WTC11 (cell line): ENCODE measurements at regions not wholly inside any gene's neighbourhood (a gene's known extent, or its start where the extent isn't known, plus 50 kb on each side); places are given as distances from the start of the nearest gene placed in this dataset.

Source experiments
- ATAC-seq: fragments of 200-7000 bp; cut with Tn5 transposase; 2 replicates; pipeline ENCODE4 v1.10.0; 2021; ENCODE audit warnings: mild to moderate bottlenecking, moderate library complexity
- CTCF ChIA-PET: fragments of 300-600 bp; sonication (Branson Sonifier 250); formaldehyde crosslinking; loops from one replicate; lab custom pipeline; 2021; ENCODE audit warnings: antibody characterized with exemption; lab: Charles Lee
- POLR2A ChIA-PET: fragments of 350-600 bp; sonication (Branson Sonifier 250); formaldehyde crosslinking; loops from one replicate; lab custom pipeline; 2021; ENCODE audit warnings: antibody characterized with exemption; lab: Charles Lee
- DNase-seq: peaks from one replicate; pipeline ENCODE4 v3.0.0; 2021; ENCODE audit warnings: low spot score
- H3K27ac Mint-ChIP-seq: 2 replicates; pipeline ENCODE4 v1.8.0; 2021; ENCODE audit warnings: mixed read lengths
- H3K27me3 Mint-ChIP-seq: 2 replicates; pipeline ENCODE4 v1.8.0; 2021; ENCODE audit warnings: low read depth, mild to moderate bottlenecking, moderate library complexity, mixed read lengths
- H3K36me3 Mint-ChIP-seq: 2 replicates; pipeline ENCODE4 v1.8.0; 2021; ENCODE audit warnings: mixed read lengths
- H3K4me1 Mint-ChIP-seq: 2 replicates; pipeline ENCODE4 v1.8.0; 2022; ENCODE audit warnings: mixed read lengths
- H3K4me3 Mint-ChIP-seq: 2 replicates; pipeline ENCODE4 v1.8.0; 2021; ENCODE audit warnings: mild to moderate bottlenecking, moderate library complexity, mixed read lengths
- H3K9me3 Mint-ChIP-seq: 2 replicates; pipeline ENCODE4 v1.8.0; 2021; ENCODE audit warnings: mixed read lengths
- EMX1 ChIP-seq: fragments of 250-450 bp; sonication (Bioruptor Pico); IDR thresholded peaks from 2 replicates; pipeline ENCODE4 v1.8.0; 2021; ENCODE audit warnings: mild to moderate bottlenecking
- FOXJ3 ChIP-seq: sonication (generic); formaldehyde crosslinking; IDR thresholded peaks from 2 replicates; pipeline ENCODE4 v1.9.0; 2021; ENCODE audit warnings: missing genetic modification reagents, mild to moderate bottlenecking, borderline replicate concordance
- GTF2I ChIP-seq: fragments of 250-450 bp; sonication (Bioruptor Pico); conservative IDR thresholded peaks from 2 replicates; pipeline ENCODE4 v1.4.0; 2021; ENCODE audit warnings: mild to moderate bottlenecking
- NR3C1 ChIP-seq: sonication (generic); formaldehyde crosslinking; conservative IDR thresholded peaks from 2 replicates; pipeline ENCODE4 v1.8.1; 2023; ENCODE audit warnings: low read depth, mild to moderate bottlenecking, missing genetic modification reagents
- RORB ChIP-seq: fragments of 250-450 bp; sonication (Bioruptor Pico); IDR thresholded peaks from 2 replicates; pipeline ENCODE4 v1.9.0; 2021; ENCODE audit warnings: mild to moderate bottlenecking
- SMAD4 ChIP-seq: sonication (generic); formaldehyde crosslinking; IDR thresholded peaks from 2 replicates; pipeline ENCODE4 v1.8.0; 2022; ENCODE audit warnings: mild to moderate bottlenecking, missing genetic modification reagents
- SP1 ChIP-seq: sonication (generic); formaldehyde crosslinking; conservative IDR thresholded peaks from 2 replicates; pipeline ENCODE4 v1.8.1; 2022; ENCODE audit warnings: missing genetic modification reagents
- TF ChIP-seq, protein P1 (sequence below): fragments of 250-450 bp; sonication (Bioruptor Pico); IDR thresholded peaks from 2 replicates; pipeline ENCODE4 v1.9.0; 2021; ENCODE audit warnings: moderate library complexity, mild to moderate bottlenecking, inconsistent platforms, borderline replicate concordance
- TF ChIP-seq, protein P2 (sequence below): sonication (generic); formaldehyde crosslinking; IDR thresholded peaks from 2 replicates; pipeline ENCODE4 v1.8.0; 2022; ENCODE audit warnings: mild to moderate bottlenecking, missing genetic modification reagents
- TF ChIP-seq, protein P3 (sequence below): sonication (generic); formaldehyde crosslinking; IDR thresholded peaks from 2 replicates; pipeline ENCODE4 v1.8.0; 2022; ENCODE audit warnings: missing genetic modification reagents
- TF ChIP-seq, protein P4 (sequence below): sonication (generic); formaldehyde crosslinking; IDR thresholded peaks from 2 replicates; pipeline ENCODE4 v1.8.0; 2022; ENCODE audit warnings: mild to moderate bottlenecking, missing genetic modification reagents
- TF ChIP-seq, protein P5 (sequence below): sonication (generic); formaldehyde crosslinking; IDR thresholded peaks from 2 replicates; pipeline ENCODE4 v1.8.1; 2022; ENCODE audit warnings: low read depth, mild to moderate bottlenecking, moderate library complexity, missing genetic modification reagents, borderline replicate concordance
- TF ChIP-seq, protein P6 (sequence below): fragments of 250-450 bp; sonication (Bioruptor Pico); IDR thresholded peaks from 2 replicates; pipeline ENCODE4 v1.8.0; 2021; ENCODE audit warnings: mild to moderate bottlenecking
- TF ChIP-seq, protein P7 (sequence below): sonication (generic); formaldehyde crosslinking; IDR thresholded peaks from 2 replicates; pipeline ENCODE4 v1.8.1; 2023; ENCODE audit warnings: mild to moderate bottlenecking, missing genetic modification reagents, borderline replicate concordance
- TF ChIP-seq, protein P8 (sequence below): fragments of 250-450 bp; sonication (Bioruptor Pico); IDR thresholded peaks from 2 replicates; pipeline ENCODE4 v1.9.0; 2021; ENCODE audit warnings: mild to moderate bottlenecking
- TF ChIP-seq, protein P9 (sequence below): sonication (generic); formaldehyde crosslinking; IDR thresholded peaks from 2 replicates; pipeline ENCODE4 v1.8.1; 2022; ENCODE audit warnings: mild to moderate bottlenecking, missing genetic modification reagents, moderate library complexity, borderline replicate concordance

DNA sequence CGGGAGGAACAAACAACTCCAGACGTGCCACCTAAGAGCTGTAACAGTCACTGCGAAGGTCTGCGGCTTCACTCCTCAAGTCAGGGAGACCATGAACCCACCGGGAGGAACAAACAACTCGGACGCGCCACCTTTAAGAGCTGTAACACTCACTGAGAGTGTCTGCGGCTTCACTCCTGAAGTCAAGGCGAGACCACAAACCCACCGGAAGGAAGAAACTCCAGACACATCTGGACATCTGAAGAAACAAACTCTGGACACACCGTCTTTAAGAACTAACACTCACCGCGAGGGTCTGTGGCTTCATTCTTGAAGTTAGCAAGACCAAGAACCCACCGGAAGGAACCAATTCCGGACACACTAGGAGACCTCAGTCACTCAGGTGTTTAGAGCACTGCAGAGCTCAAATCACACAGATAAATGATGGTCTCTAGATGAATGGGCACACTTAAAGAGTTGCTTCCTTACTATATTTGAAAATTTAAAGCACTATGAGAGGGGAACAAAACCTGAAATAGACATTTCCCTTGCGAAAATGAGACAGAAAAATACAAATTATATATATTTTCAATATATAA is 587.7 kb upstream of the ADGRL4 start:
- Mint-ChIP-seq H3K36me3 (peaks cover 12% of the 10 kb centered on the region), H3K9me3 (peaks cover 17% of the 10 kb centered on the region), H3K4me3 (no peak overlapping the region), H3K27ac (no peak overlapping the region), H3K4me1 (peaks cover 29% of the 10 kb centered on the region), H3K27me3 (peaks cover 6% of the 10 kb centered on the region; the same call in 1 of the 2 replicates)
- DNase-seq (no peak), ATAC-seq (no peak)
- TF ChIP-seq, protein P1, sequence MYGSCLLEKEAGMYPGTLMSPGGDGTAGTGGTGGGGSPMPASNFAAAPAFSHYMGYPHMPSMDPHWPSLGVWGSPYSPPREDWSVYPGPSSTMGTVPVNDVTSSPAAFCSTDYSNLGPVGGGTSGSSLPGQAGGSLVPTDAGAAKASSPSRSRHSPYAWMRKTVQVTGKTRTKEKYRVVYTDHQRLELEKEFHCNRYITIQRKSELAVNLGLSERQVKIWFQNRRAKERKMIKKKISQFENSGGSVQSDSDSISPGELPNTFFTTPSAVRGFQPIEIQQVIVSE (CRISPR knock-in tag) = no peak
- TF ChIP-seq, protein P2, sequence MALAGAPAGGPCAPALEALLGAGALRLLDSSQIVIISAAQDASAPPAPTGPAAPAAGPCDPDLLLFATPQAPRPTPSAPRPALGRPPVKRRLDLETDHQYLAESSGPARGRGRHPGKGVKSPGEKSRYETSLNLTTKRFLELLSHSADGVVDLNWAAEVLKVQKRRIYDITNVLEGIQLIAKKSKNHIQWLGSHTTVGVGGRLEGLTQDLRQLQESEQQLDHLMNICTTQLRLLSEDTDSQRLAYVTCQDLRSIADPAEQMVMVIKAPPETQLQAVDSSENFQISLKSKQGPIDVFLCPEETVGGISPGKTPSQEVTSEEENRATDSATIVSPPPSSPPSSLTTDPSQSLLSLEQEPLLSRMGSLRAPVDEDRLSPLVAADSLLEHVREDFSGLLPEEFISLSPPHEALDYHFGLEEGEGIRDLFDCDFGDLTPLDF (CRISPR knock-in tag) = no peak
- TF ChIP-seq, protein P3, sequence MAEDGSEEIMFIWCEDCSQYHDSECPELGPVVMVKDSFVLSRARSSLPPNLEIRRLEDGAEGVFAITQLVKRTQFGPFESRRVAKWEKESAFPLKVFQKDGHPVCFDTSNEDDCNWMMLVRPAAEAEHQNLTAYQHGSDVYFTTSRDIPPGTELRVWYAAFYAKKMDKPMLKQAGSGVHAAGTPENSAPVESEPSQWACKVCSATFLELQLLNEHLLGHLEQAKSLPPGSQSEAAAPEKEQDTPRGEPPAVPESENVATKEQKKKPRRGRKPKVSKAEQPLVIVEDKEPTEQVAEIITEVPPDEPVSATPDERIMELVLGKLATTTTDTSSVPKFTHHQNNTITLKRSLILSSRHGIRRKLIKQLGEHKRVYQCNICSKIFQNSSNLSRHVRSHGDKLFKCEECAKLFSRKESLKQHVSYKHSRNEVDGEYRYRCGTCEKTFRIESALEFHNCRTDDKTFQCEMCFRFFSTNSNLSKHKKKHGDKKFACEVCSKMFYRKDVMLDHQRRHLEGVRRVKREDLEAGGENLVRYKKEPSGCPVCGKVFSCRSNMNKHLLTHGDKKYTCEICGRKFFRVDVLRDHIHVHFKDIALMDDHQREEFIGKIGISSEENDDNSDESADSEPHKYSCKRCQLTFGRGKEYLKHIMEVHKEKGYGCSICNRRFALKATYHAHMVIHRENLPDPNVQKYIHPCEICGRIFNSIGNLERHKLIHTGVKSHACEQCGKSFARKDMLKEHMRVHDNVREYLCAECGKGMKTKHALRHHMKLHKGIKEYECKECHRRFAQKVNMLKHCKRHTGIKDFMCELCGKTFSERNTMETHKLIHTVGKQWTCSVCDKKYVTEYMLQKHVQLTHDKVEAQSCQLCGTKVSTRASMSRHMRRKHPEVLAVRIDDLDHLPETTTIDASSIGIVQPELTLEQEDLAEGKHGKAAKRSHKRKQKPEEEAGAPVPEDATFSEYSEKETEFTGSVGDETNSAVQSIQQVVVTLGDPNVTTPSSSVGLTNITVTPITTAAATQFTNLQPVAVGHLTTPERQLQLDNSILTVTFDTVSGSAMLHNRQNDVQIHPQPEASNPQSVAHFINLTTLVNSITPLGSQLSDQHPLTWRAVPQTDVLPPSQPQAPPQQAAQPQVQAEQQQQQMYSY = no peak
- TF ChIP-seq, protein P4, sequence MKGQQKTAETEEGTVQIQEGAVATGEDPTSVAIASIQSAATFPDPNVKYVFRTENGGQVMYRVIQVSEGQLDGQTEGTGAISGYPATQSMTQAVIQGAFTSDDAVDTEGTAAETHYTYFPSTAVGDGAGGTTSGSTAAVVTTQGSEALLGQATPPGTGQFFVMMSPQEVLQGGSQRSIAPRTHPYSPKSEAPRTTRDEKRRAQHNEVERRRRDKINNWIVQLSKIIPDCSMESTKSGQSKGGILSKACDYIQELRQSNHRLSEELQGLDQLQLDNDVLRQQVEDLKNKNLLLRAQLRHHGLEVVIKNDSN (CRISPR knock-in tag) = no peak
- TF ChIP-seq NR3C1 (CRISPR knock-in tag) (no peak), SP1 (CRISPR knock-in tag) (no peak), FOXJ3 (CRISPR knock-in tag) (no peak), RORB (CRISPR knock-in tag) (no peak), GTF2I (CRISPR knock-in tag) (no peak), SMAD4 (CRISPR knock-in tag) (no peak), EMX1 (CRISPR knock-in tag) (no peak)
- TF ChIP-seq, protein P5, sequence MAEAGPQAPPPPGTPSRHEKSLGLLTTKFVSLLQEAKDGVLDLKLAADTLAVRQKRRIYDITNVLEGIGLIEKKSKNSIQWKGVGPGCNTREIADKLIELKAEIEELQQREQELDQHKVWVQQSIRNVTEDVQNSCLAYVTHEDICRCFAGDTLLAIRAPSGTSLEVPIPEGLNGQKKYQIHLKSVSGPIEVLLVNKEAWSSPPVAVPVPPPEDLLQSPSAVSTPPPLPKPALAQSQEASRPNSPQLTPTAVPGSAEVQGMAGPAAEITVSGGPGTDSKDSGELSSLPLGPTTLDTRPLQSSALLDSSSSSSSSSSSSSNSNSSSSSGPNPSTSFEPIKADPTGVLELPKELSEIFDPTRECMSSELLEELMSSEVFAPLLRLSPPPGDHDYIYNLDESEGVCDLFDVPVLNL (CRISPR knock-in tag) = no peak
- TF ChIP-seq, protein P6, sequence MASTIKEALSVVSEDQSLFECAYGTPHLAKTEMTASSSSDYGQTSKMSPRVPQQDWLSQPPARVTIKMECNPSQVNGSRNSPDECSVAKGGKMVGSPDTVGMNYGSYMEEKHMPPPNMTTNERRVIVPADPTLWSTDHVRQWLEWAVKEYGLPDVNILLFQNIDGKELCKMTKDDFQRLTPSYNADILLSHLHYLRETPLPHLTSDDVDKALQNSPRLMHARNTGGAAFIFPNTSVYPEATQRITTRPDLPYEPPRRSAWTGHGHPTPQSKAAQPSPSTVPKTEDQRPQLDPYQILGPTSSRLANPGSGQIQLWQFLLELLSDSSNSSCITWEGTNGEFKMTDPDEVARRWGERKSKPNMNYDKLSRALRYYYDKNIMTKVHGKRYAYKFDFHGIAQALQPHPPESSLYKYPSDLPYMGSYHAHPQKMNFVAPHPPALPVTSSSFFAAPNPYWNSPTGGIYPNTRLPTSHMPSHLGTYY (CRISPR knock-in tag) = no peak
- TF ChIP-seq, protein P7, sequence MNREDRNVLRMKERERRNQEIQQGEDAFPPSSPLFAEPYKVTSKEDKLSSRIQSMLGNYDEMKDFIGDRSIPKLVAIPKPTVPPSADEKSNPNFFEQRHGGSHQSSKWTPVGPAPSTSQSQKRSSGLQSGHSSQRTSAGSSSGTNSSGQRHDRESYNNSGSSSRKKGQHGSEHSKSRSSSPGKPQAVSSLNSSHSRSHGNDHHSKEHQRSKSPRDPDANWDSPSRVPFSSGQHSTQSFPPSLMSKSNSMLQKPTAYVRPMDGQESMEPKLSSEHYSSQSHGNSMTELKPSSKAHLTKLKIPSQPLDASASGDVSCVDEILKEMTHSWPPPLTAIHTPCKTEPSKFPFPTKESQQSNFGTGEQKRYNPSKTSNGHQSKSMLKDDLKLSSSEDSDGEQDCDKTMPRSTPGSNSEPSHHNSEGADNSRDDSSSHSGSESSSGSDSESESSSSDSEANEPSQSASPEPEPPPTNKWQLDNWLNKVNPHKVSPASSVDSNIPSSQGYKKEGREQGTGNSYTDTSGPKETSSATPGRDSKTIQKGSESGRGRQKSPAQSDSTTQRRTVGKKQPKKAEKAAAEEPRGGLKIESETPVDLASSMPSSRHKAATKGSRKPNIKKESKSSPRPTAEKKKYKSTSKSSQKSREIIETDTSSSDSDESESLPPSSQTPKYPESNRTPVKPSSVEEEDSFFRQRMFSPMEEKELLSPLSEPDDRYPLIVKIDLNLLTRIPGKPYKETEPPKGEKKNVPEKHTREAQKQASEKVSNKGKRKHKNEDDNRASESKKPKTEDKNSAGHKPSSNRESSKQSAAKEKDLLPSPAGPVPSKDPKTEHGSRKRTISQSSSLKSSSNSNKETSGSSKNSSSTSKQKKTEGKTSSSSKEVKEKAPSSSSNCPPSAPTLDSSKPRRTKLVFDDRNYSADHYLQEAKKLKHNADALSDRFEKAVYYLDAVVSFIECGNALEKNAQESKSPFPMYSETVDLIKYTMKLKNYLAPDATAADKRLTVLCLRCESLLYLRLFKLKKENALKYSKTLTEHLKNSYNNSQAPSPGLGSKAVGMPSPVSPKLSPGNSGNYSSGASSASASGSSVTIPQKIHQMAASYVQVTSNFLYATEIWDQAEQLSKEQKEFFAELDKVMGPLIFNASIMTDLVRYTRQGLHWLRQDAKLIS (CRISPR knock-in tag) = no peak
- TF ChIP-seq, protein P8, sequence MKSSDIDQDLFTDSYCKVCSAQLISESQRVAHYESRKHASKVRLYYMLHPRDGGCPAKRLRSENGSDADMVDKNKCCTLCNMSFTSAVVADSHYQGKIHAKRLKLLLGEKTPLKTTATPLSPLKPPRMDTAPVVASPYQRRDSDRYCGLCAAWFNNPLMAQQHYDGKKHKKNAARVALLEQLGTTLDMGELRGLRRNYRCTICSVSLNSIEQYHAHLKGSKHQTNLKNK = no peak
- TF ChIP-seq, protein P9, sequence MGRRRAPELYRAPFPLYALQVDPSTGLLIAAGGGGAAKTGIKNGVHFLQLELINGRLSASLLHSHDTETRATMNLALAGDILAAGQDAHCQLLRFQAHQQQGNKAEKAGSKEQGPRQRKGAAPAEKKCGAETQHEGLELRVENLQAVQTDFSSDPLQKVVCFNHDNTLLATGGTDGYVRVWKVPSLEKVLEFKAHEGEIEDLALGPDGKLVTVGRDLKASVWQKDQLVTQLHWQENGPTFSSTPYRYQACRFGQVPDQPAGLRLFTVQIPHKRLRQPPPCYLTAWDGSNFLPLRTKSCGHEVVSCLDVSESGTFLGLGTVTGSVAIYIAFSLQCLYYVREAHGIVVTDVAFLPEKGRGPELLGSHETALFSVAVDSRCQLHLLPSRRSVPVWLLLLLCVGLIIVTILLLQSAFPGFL = no peak
- ChIA-PET CTCF (no interaction called here), POLR2A (no interaction called here)
